HL-60 (cell line): ENCODE measurements at regions not wholly inside any gene's neighbourhood (a gene's known extent, or its start where the extent isn't known, plus 50 kb on each side); places are given as distances from the start of the nearest gene placed in this dataset.

ENCODE experiments used
- GABPA ChIP-seq: IDR thresholded peaks from 2 replicates; pipeline ENCODE4 v1.6.1; 2012; ENCODE audit warnings: low read depth
- POLR2AphosphoS5 ChIP-seq: IDR thresholded peaks from 2 replicates; pipeline ENCODE4 v1.6.1; 2012; ENCODE audit warnings: low read depth
- TF ChIP-seq, protein P1 (sequence below): IDR thresholded peaks from one replicate; pipeline ENCODE4 v1.5.1; 2011; ENCODE audit warnings: low read length, control low read depth, inconsistent platforms; ENCODE audit not compliant: insufficient read depth
- TF ChIP-seq, protein P2 (sequence below): IDR thresholded peaks from 2 replicates; pipeline ENCODE4 v1.6.1; 2012; ENCODE audit warnings: low read depth; ENCODE audit not compliant: insufficient replicate concordance

DNA sequence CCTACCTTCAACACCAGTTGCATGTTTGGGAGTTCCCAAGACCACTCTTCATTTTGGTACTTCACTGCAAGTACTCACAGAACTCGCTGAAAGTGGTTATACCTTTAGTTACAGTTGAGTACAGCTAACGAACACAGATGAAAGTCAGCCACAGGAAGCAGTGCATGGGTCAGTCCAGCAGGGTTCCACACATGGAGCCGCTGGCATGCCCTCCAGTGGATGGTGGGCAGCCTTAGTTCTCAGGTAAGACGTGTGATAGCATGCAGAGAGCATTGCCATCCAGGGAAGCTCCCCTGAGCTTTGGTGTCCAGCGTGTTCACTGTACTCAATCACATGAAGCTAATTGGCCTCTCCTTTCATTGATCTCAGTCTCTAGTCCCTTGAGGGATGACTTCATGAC is 815.3 kb downstream of the RNF144A start:
- TF ChIP-seq, protein P1, sequence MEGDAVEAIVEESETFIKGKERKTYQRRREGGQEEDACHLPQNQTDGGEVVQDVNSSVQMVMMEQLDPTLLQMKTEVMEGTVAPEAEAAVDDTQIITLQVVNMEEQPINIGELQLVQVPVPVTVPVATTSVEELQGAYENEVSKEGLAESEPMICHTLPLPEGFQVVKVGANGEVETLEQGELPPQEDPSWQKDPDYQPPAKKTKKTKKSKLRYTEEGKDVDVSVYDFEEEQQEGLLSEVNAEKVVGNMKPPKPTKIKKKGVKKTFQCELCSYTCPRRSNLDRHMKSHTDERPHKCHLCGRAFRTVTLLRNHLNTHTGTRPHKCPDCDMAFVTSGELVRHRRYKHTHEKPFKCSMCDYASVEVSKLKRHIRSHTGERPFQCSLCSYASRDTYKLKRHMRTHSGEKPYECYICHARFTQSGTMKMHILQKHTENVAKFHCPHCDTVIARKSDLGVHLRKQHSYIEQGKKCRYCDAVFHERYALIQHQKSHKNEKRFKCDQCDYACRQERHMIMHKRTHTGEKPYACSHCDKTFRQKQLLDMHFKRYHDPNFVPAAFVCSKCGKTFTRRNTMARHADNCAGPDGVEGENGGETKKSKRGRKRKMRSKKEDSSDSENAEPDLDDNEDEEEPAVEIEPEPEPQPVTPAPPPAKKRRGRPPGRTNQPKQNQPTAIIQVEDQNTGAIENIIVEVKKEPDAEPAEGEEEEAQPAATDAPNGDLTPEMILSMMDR = no peak
- TF ChIP-seq POLR2AphosphoS5 (no peak), GABPA (no peak)
- TF ChIP-seq, protein P2, sequence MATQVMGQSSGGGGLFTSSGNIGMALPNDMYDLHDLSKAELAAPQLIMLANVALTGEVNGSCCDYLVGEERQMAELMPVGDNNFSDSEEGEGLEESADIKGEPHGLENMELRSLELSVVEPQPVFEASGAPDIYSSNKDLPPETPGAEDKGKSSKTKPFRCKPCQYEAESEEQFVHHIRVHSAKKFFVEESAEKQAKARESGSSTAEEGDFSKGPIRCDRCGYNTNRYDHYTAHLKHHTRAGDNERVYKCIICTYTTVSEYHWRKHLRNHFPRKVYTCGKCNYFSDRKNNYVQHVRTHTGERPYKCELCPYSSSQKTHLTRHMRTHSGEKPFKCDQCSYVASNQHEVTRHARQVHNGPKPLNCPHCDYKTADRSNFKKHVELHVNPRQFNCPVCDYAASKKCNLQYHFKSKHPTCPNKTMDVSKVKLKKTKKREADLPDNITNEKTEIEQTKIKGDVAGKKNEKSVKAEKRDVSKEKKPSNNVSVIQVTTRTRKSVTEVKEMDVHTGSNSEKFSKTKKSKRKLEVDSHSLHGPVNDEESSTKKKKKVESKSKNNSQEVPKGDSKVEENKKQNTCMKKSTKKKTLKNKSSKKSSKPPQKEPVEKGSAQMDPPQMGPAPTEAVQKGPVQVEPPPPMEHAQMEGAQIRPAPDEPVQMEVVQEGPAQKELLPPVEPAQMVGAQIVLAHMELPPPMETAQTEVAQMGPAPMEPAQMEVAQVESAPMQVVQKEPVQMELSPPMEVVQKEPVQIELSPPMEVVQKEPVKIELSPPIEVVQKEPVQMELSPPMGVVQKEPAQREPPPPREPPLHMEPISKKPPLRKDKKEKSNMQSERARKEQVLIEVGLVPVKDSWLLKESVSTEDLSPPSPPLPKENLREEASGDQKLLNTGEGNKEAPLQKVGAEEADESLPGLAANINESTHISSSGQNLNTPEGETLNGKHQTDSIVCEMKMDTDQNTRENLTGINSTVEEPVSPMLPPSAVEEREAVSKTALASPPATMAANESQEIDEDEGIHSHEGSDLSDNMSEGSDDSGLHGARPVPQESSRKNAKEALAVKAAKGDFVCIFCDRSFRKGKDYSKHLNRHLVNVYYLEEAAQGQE = no peak
